K562 (cell line): ENCODE measurements at regions not wholly inside any gene's neighbourhood (a gene's known extent, or its start where the extent isn't known, plus 50 kb on each side); places are given as distances from the start of the nearest gene placed in this dataset.

Experiments
- ETV5 ChIP-seq: sonication (generic); formaldehyde crosslinking; IDR thresholded peaks from 2 replicates; pipeline ENCODE4 v1.4.0; 2020; ENCODE audit warnings: low read depth, mild to moderate bottlenecking, missing genetic modification reagents
- FOSL1 ChIP-seq: fragments of 200-800 bp; sonication (Bioruptor generic); conservative IDR thresholded peaks from 2 replicates; pipeline ENCODE4 v1.6.1; 2016; ENCODE audit warnings: missing genetic modification characterization, missing compliant biosample characterization
- KAT7 ChIP-seq: sonication (generic); formaldehyde crosslinking; IDR thresholded peaks from 2 replicates; pipeline ENCODE4 v1.8.0; 2022; ENCODE audit warnings: missing genetic modification reagents, mild to moderate bottlenecking, borderline replicate concordance
- KLF13 ChIP-seq: fragments of 450-650 bp; IDR thresholded peaks from 2 replicates; pipeline ENCODE4 v1.6.1; 2016; ENCODE audit warnings: missing genetic modification characterization, low read depth, mild to moderate bottlenecking, missing compliant biosample characterization, moderate library complexity, borderline replicate concordance
- LCOR ChIP-seq: sonication (generic); formaldehyde crosslinking; IDR thresholded peaks from 2 replicates; pipeline ENCODE4 v1.8.0; 2022; ENCODE audit warnings: mild to moderate bottlenecking, missing genetic modification reagents
- LEF1 ChIP-seq: fragments of 450-650 bp; IDR thresholded peaks from 2 replicates; pipeline ENCODE4 v1.6.1; 2016; ENCODE audit warnings: mild to moderate bottlenecking
- MEIS2 ChIP-seq: fragments of 450-650 bp; IDR thresholded peaks from 2 replicates; pipeline ENCODE4 v1.6.1; 2014; ENCODE audit warnings: mild to moderate bottlenecking; ENCODE audit not compliant: partially characterized antibody
- MTA1 ChIP-seq: fragments of 450-650 bp; IDR thresholded peaks from 2 replicates; pipeline ENCODE4 v1.6.1; 2017; ENCODE audit warnings: borderline replicate concordance
- PRPF4 ChIP-seq: fragments of 200-400 bp; formaldehyde crosslinking; IDR thresholded peaks from one replicate; pipeline ENCODE4 v1.6.1; 2017; ENCODE audit warnings: low read length, low read depth, mild to moderate bottlenecking; ENCODE audit not compliant: insufficient read depth, poor library complexity, severe bottlenecking
- RCOR1 ChIP-seq, 2 experiments: IDR thresholded peaks; 2 replicates each; pipeline ENCODE4 v1.6.1; 2012; ENCODE audit warnings: low read depth in 2 of 2, low read length in 2 of 2, borderline replicate concordance in 1 of 2, improper control_type of control experiment in 1 of 2
- SMARCA4 ChIP-seq: fragments of 450-650 bp; IDR thresholded peaks from 2 replicates; pipeline ENCODE4 v1.6.1; 2016
- TEAD2 ChIP-seq: fragments of 450-650 bp; IDR thresholded peaks from 2 replicates; pipeline ENCODE4 v1.6.1; 2016; ENCODE audit warnings: missing genetic modification characterization, control low read depth, missing compliant biosample characterization
- ZBTB17 ChIP-seq: fragments of 450-650 bp; formaldehyde crosslinking; IDR thresholded peaks from 2 replicates; pipeline ENCODE4 v1.4.0; 2020; ENCODE audit warnings: mild to moderate bottlenecking
- TF ChIP-seq, protein P1 (sequence below): fragments of 200-800 bp; sonication (Bioruptor generic); IDR thresholded peaks from 2 replicates; pipeline ENCODE4 v1.6.1; 2017; ENCODE audit warnings: missing genetic modification characterization, missing compliant biosample characterization
- TF ChIP-seq, protein P2 (sequence below): fragments of 250-450 bp; sonication (Bioruptor Pico); IDR thresholded peaks from 2 replicates; pipeline ENCODE4 v1.9.0; 2021; ENCODE audit warnings: mild to moderate bottlenecking, inconsistent platforms
- TF ChIP-seq, protein P3 (sequence below): fragments of 250-450 bp; sonication (Bioruptor Pico); IDR thresholded peaks from 2 replicates; pipeline ENCODE4 v1.8.0; 2022; ENCODE audit warnings: inconsistent platforms, mild to moderate bottlenecking, moderate library complexity, borderline replicate concordance
- TF ChIP-seq, protein P4 (sequence below): IDR thresholded peaks from 2 replicates; pipeline ENCODE4 v1.6.1; 2014; ENCODE audit warnings: antibody characterized with exemption
- TF ChIP-seq, protein P5 (sequence below): fragments of 250-450 bp; sonication (Bioruptor Pico); IDR thresholded peaks from 2 replicates; pipeline ENCODE4 v1.4.0; 2020; ENCODE audit warnings: mild to moderate bottlenecking
- TF ChIP-seq, protein P6 (sequence below): fragments of 450-650 bp; formaldehyde crosslinking; IDR thresholded peaks from 2 replicates; pipeline ENCODE4 v1.4.0; 2022; ENCODE audit warnings: mild to moderate bottlenecking, moderate library complexity

DNA sequence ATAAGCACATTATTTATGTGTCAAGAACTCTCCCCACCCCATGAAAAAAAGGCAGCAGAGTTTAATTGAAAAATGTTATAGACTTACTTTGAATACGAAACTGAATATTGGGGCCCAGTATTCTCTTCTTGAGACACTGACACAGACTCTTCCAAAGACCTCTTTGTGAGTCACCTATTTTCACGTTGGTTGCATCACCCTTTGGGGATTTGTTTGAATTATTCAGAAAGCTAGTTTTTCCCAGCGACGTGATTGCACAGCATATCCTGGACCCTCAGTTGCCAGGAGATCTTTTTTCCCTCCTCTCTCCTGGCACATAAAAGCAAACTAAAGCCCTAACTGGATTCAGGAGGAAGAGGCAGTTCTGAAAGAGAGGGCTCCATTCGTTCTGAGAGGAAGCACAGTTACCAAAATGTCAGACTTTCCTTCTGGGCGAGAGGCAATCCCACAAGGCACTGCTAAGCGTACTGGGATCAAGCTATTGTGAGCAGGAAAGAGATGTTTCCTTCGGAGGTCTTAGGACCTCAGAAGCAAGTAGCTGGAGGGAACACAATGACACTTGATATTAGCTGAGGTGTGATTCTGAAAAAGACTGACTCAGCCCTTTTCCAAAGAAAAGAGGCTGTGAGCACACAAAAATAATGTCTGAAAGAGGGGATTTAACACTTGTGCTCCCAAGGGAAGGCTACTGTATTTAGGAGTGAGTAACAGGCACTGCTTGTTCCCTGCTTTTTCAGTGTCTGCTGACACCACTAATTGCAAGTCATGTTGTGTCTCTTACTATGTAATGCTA, 65.8 kb upstream of the CADPS start (continued):
- TF ChIP-seq, protein P1, sequence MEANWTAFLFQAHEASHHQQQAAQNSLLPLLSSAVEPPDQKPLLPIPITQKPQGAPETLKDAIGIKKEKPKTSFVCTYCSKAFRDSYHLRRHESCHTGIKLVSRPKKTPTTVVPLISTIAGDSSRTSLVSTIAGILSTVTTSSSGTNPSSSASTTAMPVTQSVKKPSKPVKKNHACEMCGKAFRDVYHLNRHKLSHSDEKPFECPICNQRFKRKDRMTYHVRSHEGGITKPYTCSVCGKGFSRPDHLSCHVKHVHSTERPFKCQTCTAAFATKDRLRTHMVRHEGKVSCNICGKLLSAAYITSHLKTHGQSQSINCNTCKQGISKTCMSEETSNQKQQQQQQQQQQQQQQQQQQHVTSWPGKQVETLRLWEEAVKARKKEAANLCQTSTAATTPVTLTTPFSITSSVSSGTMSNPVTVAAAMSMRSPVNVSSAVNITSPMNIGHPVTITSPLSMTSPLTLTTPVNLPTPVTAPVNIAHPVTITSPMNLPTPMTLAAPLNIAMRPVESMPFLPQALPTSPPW (CRISPR knock-in tag) = no peak
- no peak for TF ChIP-seq RCOR1 (IDR thresholded peaks at IDR 0.05; ENCODE audit: borderline replicate concordance in 1 of 2, low read depth in 2 of 2, low read length in 2 of 2)
- no peak for TF ChIP-seq KAT7 (CRISPR knock-in tag)
- no peak for TF ChIP-seq ZBTB17 (CRISPR knock-in tag)
- no peak for TF ChIP-seq SMARCA4
- peak; percentile 81 for TF ChIP-seq FOSL1 (tag)
- no peak for TF ChIP-seq KLF13 (tag)
- TF ChIP-seq LEF1 = no peak
- TF ChIP-seq TEAD2 (tag) = no peak
- TF ChIP-seq, protein P2, sequence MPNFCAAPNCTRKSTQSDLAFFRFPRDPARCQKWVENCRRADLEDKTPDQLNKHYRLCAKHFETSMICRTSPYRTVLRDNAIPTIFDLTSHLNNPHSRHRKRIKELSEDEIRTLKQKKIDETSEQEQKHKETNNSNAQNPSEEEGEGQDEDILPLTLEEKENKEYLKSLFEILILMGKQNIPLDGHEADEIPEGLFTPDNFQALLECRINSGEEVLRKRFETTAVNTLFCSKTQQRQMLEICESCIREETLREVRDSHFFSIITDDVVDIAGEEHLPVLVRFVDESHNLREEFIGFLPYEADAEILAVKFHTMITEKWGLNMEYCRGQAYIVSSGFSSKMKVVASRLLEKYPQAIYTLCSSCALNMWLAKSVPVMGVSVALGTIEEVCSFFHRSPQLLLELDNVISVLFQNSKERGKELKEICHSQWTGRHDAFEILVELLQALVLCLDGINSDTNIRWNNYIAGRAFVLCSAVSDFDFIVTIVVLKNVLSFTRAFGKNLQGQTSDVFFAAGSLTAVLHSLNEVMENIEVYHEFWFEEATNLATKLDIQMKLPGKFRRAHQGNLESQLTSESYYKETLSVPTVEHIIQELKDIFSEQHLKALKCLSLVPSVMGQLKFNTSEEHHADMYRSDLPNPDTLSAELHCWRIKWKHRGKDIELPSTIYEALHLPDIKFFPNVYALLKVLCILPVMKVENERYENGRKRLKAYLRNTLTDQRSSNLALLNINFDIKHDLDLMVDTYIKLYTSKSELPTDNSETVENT (CRISPR knock-in tag) = no peak
- TF ChIP-seq, protein P3, sequence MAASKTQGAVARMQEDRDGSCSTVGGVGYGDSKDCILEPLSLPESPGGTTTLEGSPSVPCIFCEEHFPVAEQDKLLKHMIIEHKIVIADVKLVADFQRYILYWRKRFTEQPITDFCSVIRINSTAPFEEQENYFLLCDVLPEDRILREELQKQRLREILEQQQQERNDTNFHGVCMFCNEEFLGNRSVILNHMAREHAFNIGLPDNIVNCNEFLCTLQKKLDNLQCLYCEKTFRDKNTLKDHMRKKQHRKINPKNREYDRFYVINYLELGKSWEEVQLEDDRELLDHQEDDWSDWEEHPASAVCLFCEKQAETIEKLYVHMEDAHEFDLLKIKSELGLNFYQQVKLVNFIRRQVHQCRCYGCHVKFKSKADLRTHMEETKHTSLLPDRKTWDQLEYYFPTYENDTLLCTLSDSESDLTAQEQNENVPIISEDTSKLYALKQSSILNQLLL (CRISPR knock-in tag) = no peak
- TF ChIP-seq PRPF4 = no peak
- no peak for TF ChIP-seq MTA1
- TF ChIP-seq, protein P4, sequence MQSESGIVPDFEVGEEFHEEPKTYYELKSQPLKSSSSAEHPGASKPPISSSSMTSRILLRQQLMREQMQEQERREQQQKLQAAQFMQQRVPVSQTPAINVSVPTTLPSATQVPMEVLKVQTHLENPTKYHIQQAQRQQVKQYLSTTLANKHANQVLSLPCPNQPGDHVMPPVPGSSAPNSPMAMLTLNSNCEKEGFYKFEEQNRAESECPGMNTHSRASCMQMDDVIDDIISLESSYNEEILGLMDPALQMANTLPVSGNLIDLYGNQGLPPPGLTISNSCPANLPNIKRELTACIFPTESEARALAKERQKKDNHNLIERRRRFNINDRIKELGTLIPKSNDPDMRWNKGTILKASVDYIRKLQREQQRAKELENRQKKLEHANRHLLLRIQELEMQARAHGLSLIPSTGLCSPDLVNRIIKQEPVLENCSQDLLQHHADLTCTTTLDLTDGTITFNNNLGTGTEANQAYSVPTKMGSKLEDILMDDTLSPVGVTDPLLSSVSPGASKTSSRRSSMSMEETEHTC = no peak
- TF ChIP-seq ETV5 (CRISPR knock-in tag) = no peak
- no peak for TF ChIP-seq MEIS2
- TF ChIP-seq, protein P5, sequence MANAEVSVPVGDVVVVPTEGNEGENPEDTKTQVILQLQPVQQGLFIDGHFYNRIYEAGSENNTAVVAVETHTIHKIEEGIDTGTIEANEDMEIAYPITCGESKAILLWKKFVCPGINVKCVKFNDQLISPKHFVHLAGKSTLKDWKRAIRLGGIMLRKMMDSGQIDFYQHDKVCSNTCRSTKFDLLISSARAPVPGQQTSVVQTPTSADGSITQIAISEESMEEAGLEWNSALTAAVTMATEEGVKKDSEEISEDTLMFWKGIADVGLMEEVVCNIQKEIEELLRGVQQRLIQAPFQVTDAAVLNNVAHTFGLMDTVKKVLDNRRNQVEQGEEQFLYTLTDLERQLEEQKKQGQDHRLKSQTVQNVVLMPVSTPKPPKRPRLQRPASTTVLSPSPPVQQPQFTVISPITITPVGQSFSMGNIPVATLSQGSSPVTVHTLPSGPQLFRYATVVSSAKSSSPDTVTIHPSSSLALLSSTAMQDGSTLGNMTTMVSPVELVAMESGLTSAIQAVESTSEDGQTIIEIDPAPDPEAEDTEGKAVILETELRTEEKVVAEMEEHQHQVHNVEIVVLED = no peak
- no peak for TF ChIP-seq LCOR (CRISPR knock-in tag)
- TF ChIP-seq, protein P6, sequence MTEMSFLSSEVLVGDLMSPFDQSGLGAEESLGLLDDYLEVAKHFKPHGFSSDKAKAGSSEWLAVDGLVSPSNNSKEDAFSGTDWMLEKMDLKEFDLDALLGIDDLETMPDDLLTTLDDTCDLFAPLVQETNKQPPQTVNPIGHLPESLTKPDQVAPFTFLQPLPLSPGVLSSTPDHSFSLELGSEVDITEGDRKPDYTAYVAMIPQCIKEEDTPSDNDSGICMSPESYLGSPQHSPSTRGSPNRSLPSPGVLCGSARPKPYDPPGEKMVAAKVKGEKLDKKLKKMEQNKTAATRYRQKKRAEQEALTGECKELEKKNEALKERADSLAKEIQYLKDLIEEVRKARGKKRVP (CRISPR knock-in tag) = peak; percentile 83
